Stimulated activated CD8-positive, alpha-beta memory T cell treated with anti-CD3 and anti-CD28 coated beads, Interleukin-7, amount 100 ng/mL, for 4 hours (primary cell): ENCODE measurements at regions not wholly inside any gene's neighbourhood (a gene's known extent, or its start where the extent isn't known, plus 50 kb on each side); places are given as distances from the start of the nearest gene placed in this dataset.

Source experiments
- DNase-seq, 2 donors: peaks; one replicate each; pipeline ENCODE4 v3.0.0-alpha.2; 2020; ENCODE audit warnings: low read depth in 2 of 2

- DNase-seq = no peak
Observed at GRCh38 chr6:156283091-156283490, 494.1 kb upstream of the ARID1B start.

- DNase-seq = no peak
Observed at GRCh38 chr6:156282087-156282486, 495.1 kb upstream of the ARID1B start.

- no peak for DNase-seq
Observed at GRCh38 chr6:156281266-156281665, 495.9 kb upstream of the ARID1B start.

GRCh38 chr6:156280065-156280464 lies 497.1 kb upstream of the ARID1B start:
- no peak for DNase-seq

- DNase-seq = no peak
Observed at GRCh38 chr6:156279261-156279969, 497.8 kb upstream of the ARID1B start.

GRCh38 chr6:156273065-156273711 lies 504.0 kb upstream of the ARID1B start:
- DNase-seq = no peak

- DNase-seq = peak in 1 of 2 donors; percentile 28
Observed at GRCh38 chr6:156269751-156270369, 507.3 kb upstream of the ARID1B start.

GRCh38 chr6:156268849-156269248 lies 508.3 kb upstream of the ARID1B start:
- DNase-seq = no peak

GRCh38 chr6:156262014-156262413 lies 515.2 kb upstream of the ARID1B start:
- no peak for DNase-seq

- DNase-seq = no peak
Observed at GRCh38 chr6:156260815-156261214, 516.4 kb upstream of the ARID1B start.

- DNase-seq = no peak
Observed at GRCh38 chr6:156258981-156259380, 518.2 kb upstream of the ARID1B start.

GRCh38 chr6:156256161-156256560 lies 521.0 kb upstream of the ARID1B start:
- DNase-seq = no peak

- DNase-seq = no peak
Observed at GRCh38 chr6:156254240-156254639, 522.9 kb upstream of the ARID1B start.

- DNase-seq = peak in 1 of 2 donors; percentile 8
Observed at GRCh38 chr6:156250593-156250992, 526.6 kb upstream of the ARID1B start.

- DNase-seq = no peak
Observed at GRCh38 chr6:156242206-156242605, 535.0 kb upstream of the ARID1B start.

- no peak for DNase-seq
Observed at GRCh38 chr6:156231026-156231765, 546.0 kb upstream of the ARID1B start.

- DNase-seq = no peak
Observed at GRCh38 chr6:156219973-156220372, 557.2 kb upstream of the ARID1B start.

GRCh38 chr6:156205678-156206077 lies 571.5 kb upstream of the ARID1B start:
- DNase-seq = no peak

GRCh38 chr6:156199182-156199581 lies 578.0 kb upstream of the ARID1B start:
- no peak for DNase-seq

- DNase-seq = no peak
Observed at GRCh38 chr6:156197513-156197912, 579.7 kb upstream of the ARID1B start.

- DNase-seq = no peak
Observed at GRCh38 chr6:156194981-156195380, 582.2 kb upstream of the ARID1B start.

GRCh38 chr6:156193381-156193780 lies 583.8 kb upstream of the ARID1B start:
- no peak for DNase-seq
